H1 (cell line): ENCODE measurements at regions not wholly inside any gene's neighbourhood (a gene's known extent, or its start where the extent isn't known, plus 50 kb on each side); places are given as distances from the start of the nearest gene placed in this dataset.

ENCODE experiments used
- CTCF ChIA-PET: fragments of 300-600 bp; sonication (Branson Sonifier 250); formaldehyde crosslinking; loops from one replicate; lab custom pipeline; 2021; ENCODE audit not compliant: partially characterized antibody; lab: Charles Lee
- POLR2A ChIA-PET: fragments of 300-600 bp; sonication (Branson Sonifier 250); formaldehyde crosslinking; loops from one replicate; lab custom pipeline; 2021; ENCODE audit warnings: inconsistent platforms; ENCODE audit not compliant: partially characterized antibody; lab: Charles Lee
- DNase-seq, 2 experiments: peaks; one replicate each; pipeline versions ENCODE4 v3.0.0 to v3.0.0-alpha.2; 2010 to 2022; ENCODE audit warnings: low spot score in 2 of 2, low read depth in 1 of 2, mixed read lengths in 1 of 2
- FAIRE-seq: peaks from 2 replicates; lab custom pipeline; 2011; peaks lifted over from hg19 to GRCh38; lab: Jason Lieb, UNC
- H2AFZ ChIP-seq: 2 replicates; pipeline ENCODE4 v1.8.1; 2012; ENCODE audit warnings: low read length, inconsistent platforms
- H2AK5ac ChIP-seq: 2 replicates; pipeline ENCODE4 v1.6.1; 2013; ENCODE audit warnings: low read depth, low read length
- H2BK120ac ChIP-seq: replicated peaks from 2 replicates; pipeline ENCODE3; 2013; ENCODE audit warnings: low read depth, low read length, inconsistent platforms
- H2BK12ac ChIP-seq: 2 replicates; pipeline ENCODE4 v1.6.1; 2013; ENCODE audit warnings: low read depth, low read length
- H2BK15ac ChIP-seq: 2 replicates; pipeline ENCODE4 v1.6.1; 2013; ENCODE audit warnings: low read length
- H2BK20ac ChIP-seq: 2 replicates; pipeline ENCODE4 v1.6.1; 2013; ENCODE audit warnings: low read length
- H2BK5ac ChIP-seq: 2 replicates; pipeline ENCODE4 v1.6.1; 2013; ENCODE audit warnings: low read depth, low read length
- H3K14ac ChIP-seq: 2 replicates; pipeline ENCODE4 v1.6.1; 2013; ENCODE audit warnings: inconsistent platforms; ENCODE audit not compliant: insufficient read length
- H3K18ac ChIP-seq: 2 replicates; pipeline ENCODE4 v1.6.1; 2013; ENCODE audit warnings: low read length; ENCODE audit errors: extremely low read depth
- H3K23ac ChIP-seq: 2 replicates; pipeline ENCODE4 v1.6.1; 2013; ENCODE audit warnings: inconsistent platforms; ENCODE audit not compliant: insufficient read length
- H3K23me2 ChIP-seq: 2 replicates; pipeline ENCODE4 v1.6.1; 2013; ENCODE audit warnings: low read depth, low read length
- H3K27ac ChIP-seq: 2 replicates; pipeline ENCODE4 v1.6.1; 2011; ENCODE audit warnings: low read depth, low read length, inconsistent platforms
- H3K27me3 ChIP-seq, 4 experiments: replicated peaks in 1 of 4; 1 replicate in 1 of 4; 2 replicates in 3 of 4; pipeline versions ENCODE4 v1.6.1 to v1.8.1; 2011 to 2013; ENCODE audit warnings: low read length in 3 of 4, mild to moderate bottlenecking in 3 of 4, inconsistent platforms in 2 of 4, mixed read lengths in 2 of 4, moderate library complexity in 1 of 4; ENCODE audit not compliant: control insufficient read depth in 3 of 4, insufficient read depth in 3 of 4; ENCODE audit errors: extremely low read depth in 1 of 4
- H3K36me3 ChIP-seq, 4 experiments: 2 replicates each; pipeline versions ENCODE4 v1.6.1 to v1.8.1; 2011 to 2013; ENCODE audit warnings: mild to moderate bottlenecking in 4 of 4, low read length in 3 of 4, moderate library complexity in 2 of 4, control low read depth in 1 of 4, inconsistent platforms in 1 of 4; ENCODE audit not compliant: insufficient read depth in 4 of 4, control insufficient read depth in 2 of 4
- H3K4ac ChIP-seq: replicated peaks from 2 replicates; pipeline ENCODE3; 2013; ENCODE audit warnings: low read length, low read depth, mixed read lengths, inconsistent platforms; ENCODE audit not compliant: insufficient read length
- H3K4me1 ChIP-seq, 4 experiments: replicated peaks in 1 of 4; 1 replicate in 1 of 4; 2 replicates in 3 of 4; pipeline versions ENCODE4 v1.6.1 to v1.8.1; 2011 to 2013; ENCODE audit warnings: low read length in 3 of 4, inconsistent platforms in 2 of 4, mixed read lengths in 1 of 4; ENCODE audit not compliant: insufficient read depth in 4 of 4, control insufficient read depth in 3 of 4
- H3K4me2 ChIP-seq, 2 experiments: 2 replicates each; pipeline versions ENCODE4 v1.6.1 to v1.8.1; 2011 to 2013; ENCODE audit warnings: low read depth in 2 of 2, low read length in 2 of 2, control low read depth in 1 of 2, inconsistent platforms in 1 of 2, mild to moderate bottlenecking in 1 of 2; ENCODE audit not compliant: insufficient read depth in 1 of 2
- H3K4me3 ChIP-seq, 4 experiments: fragments of 200-600, 300-600 bp in 1 of 4; sonication (generic), shearing (Covaris generic), sonication (Bioruptor Twin) in 1 of 4; 2 replicates each; pipeline versions ENCODE4 v1.5.1 to v1.8.1; 2011 to 2016; ENCODE audit warnings: low read length in 4 of 4, low read depth in 3 of 4, control low read depth in 2 of 4, inconsistent platforms in 2 of 4, mild to moderate bottlenecking in 2 of 4, mixed read lengths in 1 of 4, moderate library complexity in 1 of 4; ENCODE audit not compliant: insufficient read depth in 2 of 4; ENCODE audit errors: extremely low read depth in 1 of 4
- H3K56ac ChIP-seq: replicated peaks from 2 replicates; pipeline ENCODE3; 2013; ENCODE audit warnings: low read depth, mild to moderate bottlenecking, mixed read lengths, low read length, inconsistent platforms; ENCODE audit not compliant: insufficient read length
- H3K79me1 ChIP-seq: 2 replicates; pipeline ENCODE4 v1.6.1; 2013; ENCODE audit warnings: low read depth, low read length, control low read depth
- H3K79me2 ChIP-seq, 2 experiments: 2 replicates each; pipeline versions ENCODE4 v1.6.1 to v1.8.1; 2012 to 2013; ENCODE audit warnings: low read length in 2 of 2, mild to moderate bottlenecking in 2 of 2, inconsistent platforms in 1 of 2; ENCODE audit not compliant: insufficient read depth in 2 of 2, control insufficient read depth in 1 of 2
- H3K9ac ChIP-seq, 4 experiments: replicated peaks in 1 of 4; 1 replicate in 1 of 4; 2 replicates in 3 of 4; pipeline versions ENCODE4 v1.6.1 to v1.8.1; 2011 to 2013; ENCODE audit warnings: low read depth in 3 of 4, low read length in 3 of 4, control low read depth in 2 of 4, mild to moderate bottlenecking in 2 of 4, moderate library complexity in 2 of 4, inconsistent platforms in 1 of 4; ENCODE audit errors: extremely low read depth in 1 of 4
- H3K9me3 ChIP-seq, 2 experiments: 2 replicates each; pipeline versions ENCODE4 v1.6.1 to v1.8.1; 2012 to 2013; ENCODE audit warnings: mild to moderate bottlenecking in 2 of 2, moderate library complexity in 2 of 2, control low read depth in 1 of 2, inconsistent platforms in 1 of 2, low read depth in 1 of 2, low read length in 1 of 2, mixed read lengths in 1 of 2; ENCODE audit not compliant: insufficient read depth in 2 of 2
- H4K20me1 ChIP-seq, 2 experiments: replicated peaks in 1 of 2; 2 replicates each; pipeline versions ENCODE3 to v1.8.1; 2011 to 2013; ENCODE audit warnings: inconsistent platforms in 2 of 2, low read length in 2 of 2, mild to moderate bottlenecking in 1 of 2; ENCODE audit not compliant: insufficient read depth in 2 of 2, control insufficient read depth in 1 of 2
- H4K5ac ChIP-seq: 2 replicates; pipeline ENCODE4 v1.6.1; 2013; ENCODE audit warnings: low read length, low read depth, mixed read lengths, inconsistent platforms; ENCODE audit not compliant: insufficient read length
- H4K8ac ChIP-seq: 2 replicates; pipeline ENCODE4 v1.8.0; 2013; ENCODE audit warnings: mild to moderate bottlenecking, moderate library complexity, low read length, inconsistent platforms; ENCODE audit not compliant: insufficient read depth; ENCODE audit errors: extremely low read depth
- H4K91ac ChIP-seq: replicated peaks from 2 replicates; pipeline ENCODE3; 2013; ENCODE audit warnings: low read length, mixed read lengths, inconsistent platforms; ENCODE audit not compliant: insufficient read length
- ASH2L ChIP-seq: fragments of 200-600, 300-600 bp; sonication (generic); IDR thresholded peaks from one replicate; pipeline ENCODE4 v1.7.1; 2017; ENCODE audit warnings: low read length
- CBX8 ChIP-seq: fragments of 300-800, 300-1000 bp; sonication (generic); IDR thresholded peaks from 2 replicates; pipeline ENCODE4 v1.7.1; 2016; ENCODE audit warnings: low read depth, low read length, borderline replicate concordance
- CEBPB ChIP-seq: IDR thresholded peaks from 2 replicates; pipeline ENCODE4 v1.6.1; 2012; ENCODE audit warnings: low read depth, low read length
- CHD1 ChIP-seq: IDR thresholded peaks from 2 replicates; pipeline ENCODE4 v1.6.1; 2012; ENCODE audit warnings: low read depth, low read length, improper control_type of control experiment
- EGR1 ChIP-seq: IDR thresholded peaks from 2 replicates; pipeline ENCODE4 v1.6.1; 2011; ENCODE audit warnings: low read depth, low read length, borderline replicate concordance
- EZH2 ChIP-seq: fragments of 200-600 bp; sonication (generic); IDR thresholded peaks from 2 replicates; pipeline ENCODE4 v1.7.1; 2012; ENCODE audit warnings: low read depth, mild to moderate bottlenecking, moderate library complexity, low read length, inconsistent platforms; ENCODE audit not compliant: severe bottlenecking
- FOSL1 ChIP-seq: IDR thresholded peaks from 2 replicates; pipeline ENCODE4 v1.6.1; 2011; ENCODE audit warnings: mild to moderate bottlenecking, low read depth, low read length, moderate library complexity; ENCODE audit not compliant: insufficient read depth
- JUN ChIP-seq: IDR thresholded peaks from 2 replicates; pipeline ENCODE4 v1.6.1; 2011; ENCODE audit warnings: low read depth, mild to moderate bottlenecking, improper control_type of control experiment, low read length
- RBBP5 ChIP-seq: IDR thresholded peaks from 2 replicates; pipeline ENCODE4 v1.7.1; 2012; ENCODE audit warnings: low read depth, mild to moderate bottlenecking, inconsistent platforms, low read length, moderate library complexity, borderline replicate concordance
- RXRA ChIP-seq: IDR thresholded peaks from 2 replicates; pipeline ENCODE4 v1.6.1; 2011; ENCODE audit warnings: low read depth, mild to moderate bottlenecking, low read length, moderate library complexity; ENCODE audit not compliant: insufficient read depth
- SAP30 ChIP-seq: fragments of 300-600 bp; sonication (generic); IDR thresholded peaks from 2 replicates; pipeline ENCODE4 v1.7.1; 2012; ENCODE audit warnings: low read length, moderate library complexity, mild to moderate bottlenecking, inconsistent platforms; ENCODE audit not compliant: insufficient read depth, insufficient replicate concordance
- SIN3A ChIP-seq, 2 experiments: IDR thresholded peaks in 1 of 2; conservative IDR thresholded peaks in 1 of 2; 2 replicates each; pipeline ENCODE4 v1.6.1; 2011 to 2012; ENCODE audit warnings: low read length in 2 of 2, improper control_type of control experiment in 1 of 2, low read depth in 1 of 2, mild to moderate bottlenecking in 1 of 2
- SIRT6 ChIP-seq: IDR thresholded peaks from one replicate; pipeline ENCODE4 v1.7.1; 2012; ENCODE audit warnings: low read length, inconsistent platforms
- SP1 ChIP-seq: IDR thresholded peaks from 2 replicates; pipeline ENCODE4 v1.6.1; 2011; ENCODE audit warnings: low read depth, low read length
- SRF ChIP-seq: IDR thresholded peaks from 2 replicates; pipeline ENCODE4 v1.6.1; 2011; ENCODE audit warnings: mild to moderate bottlenecking, low read depth, low read length, moderate library complexity
- TAF7 ChIP-seq: optimal IDR thresholded peaks from 2 replicates; pipeline ENCODE3; 2011; ENCODE audit warnings: low read depth, mild to moderate bottlenecking, inconsistent platforms, low read length, moderate library complexity, borderline replicate concordance
- WGBS, 2 experiments: shearing (Covaris generic) in 1 of 2; methylation state at CpG; one replicate each; pipeline versions ENCODE4 v1.1.6 to v1.1.7; 2013 to 2015; ENCODE audit warnings: low lambda C conversion rate in 2 of 2, mixed read lengths in 2 of 2, inconsistent platforms in 1 of 2, low coverage in 1 of 2, missing lambda C conversion rate in 1 of 2; ENCODE audit not compliant: insufficient replicate concordance in 2 of 2, insufficient coverage in 1 of 2, insufficient read length in 1 of 2; ENCODE audit errors: extremely low coverage in 1 of 2, missing lambda C conversion rate in 1 of 2; 5-methylcytosine and 5-hydroxymethylcytosine counted together

DNA sequence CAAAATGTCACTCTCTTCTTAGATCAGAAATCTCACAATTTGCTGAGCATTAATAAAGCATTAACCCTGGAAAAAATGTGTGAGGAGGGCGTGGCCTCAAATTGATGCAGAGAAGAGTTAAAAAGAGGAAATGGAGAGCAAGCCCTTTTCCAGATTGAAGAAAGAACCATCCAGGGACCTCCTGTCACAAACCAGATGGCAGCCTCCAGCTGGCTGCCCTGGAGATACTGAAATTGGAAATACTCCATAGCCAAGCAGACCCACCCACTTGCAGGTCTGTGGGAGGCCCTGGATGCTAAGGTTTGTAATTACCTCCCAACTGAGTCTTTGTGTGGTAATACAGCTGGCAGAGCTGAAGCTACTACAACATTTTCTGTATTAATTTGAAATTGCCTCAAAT lies 214.9 kb downstream of the IL20RB start:
- CTCF ChIA-PET: interaction anchor here (0.6 to 2.2 kb wide), 7 partner anchors 9 to 880 kb away, joined by 3 to 10 read pairs (median 3); no protein-coding TSS in a partner anchor
- TF ChIP-seq CEBPB: no peak
- TF ChIP-seq CBX8: no peak
- TF ChIP-seq CHD1: no peak
- TF ChIP-seq EZH2: no peak
- no peak for TF ChIP-seq SIRT6
- no peak for TF ChIP-seq ASH2L
- no peak for TF ChIP-seq SIN3A (conservative IDR thresholded peaks at IDR 0.05 in 1 of 2, IDR thresholded peaks at IDR 0.05 in 1 of 2; ENCODE audit: low read depth in 1 of 2, low read length in 2 of 2)
- TF ChIP-seq EGR1: no peak
- no peak for TF ChIP-seq JUN
- TF ChIP-seq RXRA: no peak
- TF ChIP-seq TAF7: no peak
- no peak for TF ChIP-seq SRF
- TF ChIP-seq RBBP5: no peak
- no peak for TF ChIP-seq SP1
- TF ChIP-seq FOSL1: no peak
- no peak for TF ChIP-seq SAP30

More for the DNA sequence above, 214.9 kb downstream of the IL20RB start:
- no peaks in the 10 kb centered on the region for H3K36me3 ChIP-seq
- no peaks in the 10 kb centered on the region for H4K20me1 ChIP-seq
- H3K56ac ChIP-seq: no peak overlapping the region
- H3K4me2 ChIP-seq: no peak overlapping the region
- no peak overlapping the region for H4K5ac ChIP-seq
- no peaks in the 10 kb centered on the region for H3K23me2 ChIP-seq
- H4K91ac ChIP-seq: no peak overlapping the region
- H3K23ac ChIP-seq: no peak overlapping the region
- H3K4me3 ChIP-seq: no peak overlapping the region
- H3K14ac ChIP-seq: no peak overlapping the region
- no peak overlapping the region for H3K18ac ChIP-seq
- H3K27ac ChIP-seq: no peak overlapping the region
- H2BK15ac ChIP-seq: no peak overlapping the region
- H2AK5ac ChIP-seq: no peak overlapping the region
- H2BK12ac ChIP-seq: no peak overlapping the region
- H3K4me1 ChIP-seq: no peaks in the 10 kb centered on the region
- WGBS, 2 experiments: 76% methylated on average over 1 of the region's 1 CpG; no CpG with 5 or more reads in 1 of the 2 experiments
- no peak overlapping the region for H2BK20ac ChIP-seq
- POLR2A ChIA-PET: no interaction called here
- no peaks in the 10 kb centered on the region for H3K9me3 ChIP-seq
- H3K27me3 ChIP-seq: no peaks in the 10 kb centered on the region
- H2BK120ac ChIP-seq: no peak overlapping the region
- no peak overlapping the region for H3K4ac ChIP-seq
- H3K79me2 ChIP-seq: no peaks in the 10 kb centered on the region
- H2BK5ac ChIP-seq: no peak overlapping the region
- no peak overlapping the region for H3K9ac ChIP-seq
- H2AFZ ChIP-seq: no peak overlapping the region
- no peak for FAIRE-seq
- no peak for DNase-seq
- H3K79me1 ChIP-seq: no peaks in the 10 kb centered on the region
- H4K8ac ChIP-seq: no peak overlapping the region
